Activated naive CD8-positive, alpha-beta T cell (primary cell): ENCODE measurements at regions not wholly inside any gene's neighbourhood (a gene's known extent, or its start where the extent isn't known, plus 50 kb on each side); places are given as distances from the start of the nearest gene placed in this dataset.

Experiments used
- H3K27ac Mint-ChIP-seq: one replicate; pipeline ENCODE4 v1.8.0; 2021; ENCODE audit warnings: mixed read lengths
- H3K27me3 Mint-ChIP-seq: one replicate; pipeline ENCODE4 v1.8.0; 2021; ENCODE audit warnings: mixed read lengths
- H3K36me3 Mint-ChIP-seq: one replicate; pipeline ENCODE4 v1.8.0; 2021; ENCODE audit warnings: mixed read lengths
- H3K4me1 Mint-ChIP-seq: one replicate; pipeline ENCODE4 v1.8.0; 2021; ENCODE audit warnings: low read depth, mixed read lengths
- H3K4me3 Mint-ChIP-seq: one replicate; pipeline ENCODE4 v1.8.0; 2021; ENCODE audit warnings: mild to moderate bottlenecking, mixed read lengths
- H3K9me3 Mint-ChIP-seq: one replicate; pipeline ENCODE4 v1.8.0; 2021; ENCODE audit warnings: low read depth, mixed read lengths

GRCh38 chr7:22025983-22026382, 80.3 kb upstream of the CDCA7L start:
- H3K4me1 Mint-ChIP-seq = no peaks in the 10 kb centered on the region
- H3K4me3 Mint-ChIP-seq = no peak overlapping the region
- H3K27me3 Mint-ChIP-seq = peaks cover 7% of the 10 kb centered on the region
- no peaks in the 10 kb centered on the region for H3K9me3 Mint-ChIP-seq
- H3K36me3 Mint-ChIP-seq = no peaks in the 10 kb centered on the region
- no peak overlapping the region for H3K27ac Mint-ChIP-seq

GRCh38 chr7:22025075-22025474, 79.4 kb upstream of the CDCA7L start:
- H3K36me3 Mint-ChIP-seq = no peaks in the 10 kb centered on the region

GRCh38 chr7:22019931-22020330, 74.2 kb upstream of the CDCA7L start:
- H3K9me3 Mint-ChIP-seq = no peaks in the 10 kb centered on the region
- H3K27me3 Mint-ChIP-seq = peaks cover 7% of the 10 kb centered on the region
- H3K36me3 Mint-ChIP-seq = no peaks in the 10 kb centered on the region
- no peak overlapping the region for H3K27ac Mint-ChIP-seq
- no peak overlapping the region for H3K4me3 Mint-ChIP-seq
- H3K4me1 Mint-ChIP-seq = no peaks in the 10 kb centered on the region

More at GRCh38 chr7:22025075-22025474, 79.4 kb upstream of the CDCA7L start:
- no peaks in the 10 kb centered on the region for H3K4me1 Mint-ChIP-seq
- no peaks in the 10 kb centered on the region for H3K9me3 Mint-ChIP-seq
- H3K27ac Mint-ChIP-seq = no peak overlapping the region
- H3K4me3 Mint-ChIP-seq = no peak overlapping the region
- H3K27me3 Mint-ChIP-seq = peaks cover 7% of the 10 kb centered on the region

GRCh38 chr7:22016507-22016906, 70.8 kb upstream of the CDCA7L start:
- no peaks in the 10 kb centered on the region for H3K4me1 Mint-ChIP-seq
- no peak overlapping the region for H3K4me3 Mint-ChIP-seq

GRCh38 chr7:22013711-22014110, 68.0 kb upstream of the CDCA7L start:
- no peaks in the 10 kb centered on the region for H3K4me1 Mint-ChIP-seq
- H3K27me3 Mint-ChIP-seq = peaks cover 5% of the 10 kb centered on the region
- H3K27ac Mint-ChIP-seq = no peak overlapping the region
- no peaks in the 10 kb centered on the region for H3K36me3 Mint-ChIP-seq
- H3K4me3 Mint-ChIP-seq = no peak overlapping the region
- no peaks in the 10 kb centered on the region for H3K9me3 Mint-ChIP-seq

More at GRCh38 chr7:22016507-22016906, 70.8 kb upstream of the CDCA7L start:
- Mint-ChIP-seq H3K27ac (no peak overlapping the region), H3K9me3 (no peaks in the 10 kb centered on the region), H3K27me3 (peaks cover 2% of the 10 kb centered on the region), H3K36me3 (no peaks in the 10 kb centered on the region)

GRCh38 chr7:22008683-22009082, 63.0 kb upstream of the CDCA7L start:
- Mint-ChIP-seq H3K27ac (no peak overlapping the region), H3K4me1 (no peaks in the 10 kb centered on the region), H3K36me3 (no peaks in the 10 kb centered on the region), H3K9me3 (no peaks in the 10 kb centered on the region), H3K4me3 (no peak overlapping the region), H3K27me3 (peaks cover 10% of the 10 kb centered on the region)

GRCh38 chr7:22008087-22008486, 62.4 kb upstream of the CDCA7L start:
- Mint-ChIP-seq H3K36me3 (no peaks in the 10 kb centered on the region), H3K4me1 (no peaks in the 10 kb centered on the region), H3K27me3 (peaks cover 10% of the 10 kb centered on the region), H3K9me3 (no peaks in the 10 kb centered on the region), H3K27ac (no peak overlapping the region), H3K4me3 (no peak overlapping the region)

- no peak overlapping the region for H3K4me3 Mint-ChIP-seq
- H3K27me3 Mint-ChIP-seq = peaks cover 10% of the 10 kb centered on the region
- no peaks in the 10 kb centered on the region for H3K36me3 Mint-ChIP-seq
- no peak overlapping the region for H3K27ac Mint-ChIP-seq
- H3K4me1 Mint-ChIP-seq = peaks cover 4% of the 10 kb centered on the region
- no peaks in the 10 kb centered on the region for H3K9me3 Mint-ChIP-seq
Measured at GRCh38 chr7:22005151-22005550, 59.5 kb upstream of the CDCA7L start.

- H3K4me3 Mint-ChIP-seq = no peak overlapping the region
- H3K4me1 Mint-ChIP-seq = peaks cover 4% of the 10 kb centered on the region
- H3K36me3 Mint-ChIP-seq = no peaks in the 10 kb centered on the region
- H3K27me3 Mint-ChIP-seq = peaks cover 4% of the 10 kb centered on the region
- H3K27ac Mint-ChIP-seq = no peak overlapping the region
- H3K9me3 Mint-ChIP-seq = no peaks in the 10 kb centered on the region
Measured at GRCh38 chr7:22002726-22003125, 57.0 kb upstream of the CDCA7L start.

GRCh38 chr7:22001345-22002004, 55.8 kb upstream of the CDCA7L start:
- H3K36me3 Mint-ChIP-seq = no peaks in the 10 kb centered on the region

GRCh38 chr7:21999896-22000295, 54.2 kb upstream of the CDCA7L start:
- H3K27me3 Mint-ChIP-seq = peaks cover under 1% of the 10 kb centered on the region

More at GRCh38 chr7:22001345-22002004, 55.8 kb upstream of the CDCA7L start:
- H3K9me3 Mint-ChIP-seq = no peaks in the 10 kb centered on the region
- H3K27ac Mint-ChIP-seq = no peak overlapping the region
- H3K4me1 Mint-ChIP-seq = peaks cover 4% of the 10 kb centered on the region
- H3K27me3 Mint-ChIP-seq = peaks cover 3% of the 10 kb centered on the region
- peak overlapping the region; percentile 65 for H3K4me3 Mint-ChIP-seq

GRCh38 chr7:21996641-21997040, 50.9 kb upstream of the CDCA7L start:
- H3K4me1 Mint-ChIP-seq = peaks cover 4% of the 10 kb centered on the region
- H3K36me3 Mint-ChIP-seq = no peaks in the 10 kb centered on the region
- H3K27ac Mint-ChIP-seq = no peak overlapping the region
- H3K4me3 Mint-ChIP-seq = no peak overlapping the region
- peaks cover 4% of the 10 kb centered on the region for H3K27me3 Mint-ChIP-seq
- no peaks in the 10 kb centered on the region for H3K9me3 Mint-ChIP-seq

More at GRCh38 chr7:21999896-22000295, 54.2 kb upstream of the CDCA7L start:
- Mint-ChIP-seq H3K9me3 (no peaks in the 10 kb centered on the region), H3K27ac (no peak overlapping the region), H3K4me1 (peaks cover 4% of the 10 kb centered on the region), H3K36me3 (no peaks in the 10 kb centered on the region), H3K4me3 (no peak overlapping the region)
